H1 (cell line): ENCODE measurements at regions not wholly inside any gene's neighbourhood (a gene's known extent, or its start where the extent isn't known, plus 50 kb on each side); places are given as distances from the start of the nearest gene placed in this dataset.

Experiments used
- BCL11A ChIP-seq, 2 experiments: IDR thresholded peaks; one replicate each; pipeline ENCODE4 v1.6.1; 2011; ENCODE audit warnings: low read depth in 2 of 2, low read length in 2 of 2, mild to moderate bottlenecking in 2 of 2
- CHD2 ChIP-seq: IDR thresholded peaks from 2 replicates; pipeline ENCODE4 v1.6.1; 2012; ENCODE audit warnings: low read length, improper control_type of control experiment
- CHD7 ChIP-seq: fragments of 300-600 bp; sonication (generic); IDR thresholded peaks from 2 replicates; pipeline ENCODE4 v1.7.1; 2012; ENCODE audit warnings: low read length, moderate library complexity, mild to moderate bottlenecking, inconsistent platforms; ENCODE audit not compliant: insufficient replicate concordance
- EGR1 ChIP-seq: IDR thresholded peaks from 2 replicates; pipeline ENCODE4 v1.6.1; 2011; ENCODE audit warnings: low read depth, low read length, borderline replicate concordance
- FOSL1 ChIP-seq: IDR thresholded peaks from 2 replicates; pipeline ENCODE4 v1.6.1; 2011; ENCODE audit warnings: mild to moderate bottlenecking, low read depth, low read length, moderate library complexity; ENCODE audit not compliant: insufficient read depth
- NANOG ChIP-seq: IDR thresholded peaks from 2 replicates; pipeline ENCODE4 v1.6.1; 2011; ENCODE audit warnings: low read length, low read depth, mild to moderate bottlenecking, inconsistent platforms; ENCODE audit not compliant: insufficient read depth, poor library complexity, severe bottlenecking
- POU5F1 ChIP-seq: IDR thresholded peaks from 2 replicates; pipeline ENCODE4 v1.6.1; 2011; ENCODE audit warnings: low read depth, mild to moderate bottlenecking, low read length, moderate library complexity
- SIN3A ChIP-seq, 2 experiments: IDR thresholded peaks in 1 of 2; conservative IDR thresholded peaks in 1 of 2; 2 replicates each; pipeline ENCODE4 v1.6.1; 2011 to 2012; ENCODE audit warnings: low read length in 2 of 2, improper control_type of control experiment in 1 of 2, low read depth in 1 of 2, mild to moderate bottlenecking in 1 of 2
- SP4 ChIP-seq: IDR thresholded peaks from 2 replicates; pipeline ENCODE4 v1.6.1; 2012; ENCODE audit warnings: low read length, inconsistent platforms
- SUZ12 ChIP-seq: fragments of 200-600 bp; sonication (generic); IDR thresholded peaks from 2 replicates; pipeline ENCODE4 v1.6.1; 2012; ENCODE audit warnings: mild to moderate bottlenecking, inconsistent platforms, low read length, moderate library complexity, mixed read lengths
- TCF12 ChIP-seq: IDR thresholded peaks from 2 replicates; pipeline ENCODE4 v1.6.1; 2011; ENCODE audit warnings: low read depth, mild to moderate bottlenecking, low read length

- TF ChIP-seq CHD7 (no peak), BCL11A (IDR thresholded peaks at IDR 0.05; ENCODE audit: low read depth in 2 of 2, low read length in 2 of 2) (no peak), SP4 (no peak), NANOG (no peak), CHD2 (no peak), SUZ12 (no peak), SIN3A (conservative IDR thresholded peaks at IDR 0.05 in 1 of 2, IDR thresholded peaks at IDR 0.05 in 1 of 2; ENCODE audit: low read depth in 1 of 2, low read length in 2 of 2) (no peak), POU5F1 (no peak), TCF12 (no peak), FOSL1 (no peak), EGR1 (no peak)
Measured at GRCh38 chr5:166517976-166518375, 1773.5 kb upstream of the WWC1 start (continued).
